ENCODE measurements at regions not wholly inside any gene's neighbourhood (a gene's known extent, or its start where the extent isn't known, plus 50 kb on each side); places are given as distances from the start of the nearest gene placed in this dataset.

- H3K27ac ChIP-seq (replicated peaks) = no peak overlapping the region
- no peaks in the 10 kb centered on the region for H3K27me3 ChIP-seq (ENCODE audit: insufficient read depth, poor library complexity, severe bottlenecking)
- no peak overlapping the region for H3K4me3 ChIP-seq (replicated peaks; ENCODE audit: insufficient read depth, low read length)
- DNase-seq (ENCODE audit: low read depth in 1 of 2, low spot score in 1 of 2) = no peak
- TF ChIP-seq REST (IDR thresholded peaks at IDR 0.05; ENCODE audit: insufficient replicate concordance, low read depth) = no peak
- TF ChIP-seq GABPA (IDR thresholded peaks at IDR 0.05; ENCODE audit: low read depth) = no peak
- TF ChIP-seq POLR2AphosphoS5 (IDR thresholded peaks at IDR 0.05; ENCODE audit: low read depth) = no peak
- TF ChIP-seq, protein P1, sequence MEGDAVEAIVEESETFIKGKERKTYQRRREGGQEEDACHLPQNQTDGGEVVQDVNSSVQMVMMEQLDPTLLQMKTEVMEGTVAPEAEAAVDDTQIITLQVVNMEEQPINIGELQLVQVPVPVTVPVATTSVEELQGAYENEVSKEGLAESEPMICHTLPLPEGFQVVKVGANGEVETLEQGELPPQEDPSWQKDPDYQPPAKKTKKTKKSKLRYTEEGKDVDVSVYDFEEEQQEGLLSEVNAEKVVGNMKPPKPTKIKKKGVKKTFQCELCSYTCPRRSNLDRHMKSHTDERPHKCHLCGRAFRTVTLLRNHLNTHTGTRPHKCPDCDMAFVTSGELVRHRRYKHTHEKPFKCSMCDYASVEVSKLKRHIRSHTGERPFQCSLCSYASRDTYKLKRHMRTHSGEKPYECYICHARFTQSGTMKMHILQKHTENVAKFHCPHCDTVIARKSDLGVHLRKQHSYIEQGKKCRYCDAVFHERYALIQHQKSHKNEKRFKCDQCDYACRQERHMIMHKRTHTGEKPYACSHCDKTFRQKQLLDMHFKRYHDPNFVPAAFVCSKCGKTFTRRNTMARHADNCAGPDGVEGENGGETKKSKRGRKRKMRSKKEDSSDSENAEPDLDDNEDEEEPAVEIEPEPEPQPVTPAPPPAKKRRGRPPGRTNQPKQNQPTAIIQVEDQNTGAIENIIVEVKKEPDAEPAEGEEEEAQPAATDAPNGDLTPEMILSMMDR (IDR thresholded peaks at IDR 0.05; ENCODE audit: insufficient read depth, low read length) = no peak
- TF ChIP-seq SPI1 (IDR thresholded peaks at IDR 0.05; ENCODE audit: borderline replicate concordance, low read depth) = no peak
These were observed 231.7 kb upstream of the PGRMC2 start for GRCh38 chr4:128519163-128519830.

- Histone ChIP-seq H3K27me3 (ENCODE audit: insufficient read depth, poor library complexity, severe bottlenecking) (no peaks in the 10 kb centered on the region), H3K4me3 (replicated peaks; ENCODE audit: insufficient read depth, low read length) (no peak overlapping the region), H3K27ac (replicated peaks) (no peak overlapping the region)
- TF ChIP-seq POLR2AphosphoS5 (IDR thresholded peaks at IDR 0.05; ENCODE audit: low read depth) (no peak), SPI1 (IDR thresholded peaks at IDR 0.05; ENCODE audit: borderline replicate concordance, low read depth) (no peak), GABPA (IDR thresholded peaks at IDR 0.05; ENCODE audit: low read depth) (no peak), REST (IDR thresholded peaks at IDR 0.05; ENCODE audit: insufficient replicate concordance, low read depth) (no peak)
- TF ChIP-seq, protein P1 (IDR thresholded peaks at IDR 0.05; ENCODE audit: insufficient read depth, low read length) = no peak
- DNase-seq (ENCODE audit: low read depth in 1 of 2, low spot score in 1 of 2) = peak; percentile 5 to 83
These were observed 230.3 kb upstream of the PGRMC2 start for GRCh38 chr4:128517739-128518510.

DNA sequence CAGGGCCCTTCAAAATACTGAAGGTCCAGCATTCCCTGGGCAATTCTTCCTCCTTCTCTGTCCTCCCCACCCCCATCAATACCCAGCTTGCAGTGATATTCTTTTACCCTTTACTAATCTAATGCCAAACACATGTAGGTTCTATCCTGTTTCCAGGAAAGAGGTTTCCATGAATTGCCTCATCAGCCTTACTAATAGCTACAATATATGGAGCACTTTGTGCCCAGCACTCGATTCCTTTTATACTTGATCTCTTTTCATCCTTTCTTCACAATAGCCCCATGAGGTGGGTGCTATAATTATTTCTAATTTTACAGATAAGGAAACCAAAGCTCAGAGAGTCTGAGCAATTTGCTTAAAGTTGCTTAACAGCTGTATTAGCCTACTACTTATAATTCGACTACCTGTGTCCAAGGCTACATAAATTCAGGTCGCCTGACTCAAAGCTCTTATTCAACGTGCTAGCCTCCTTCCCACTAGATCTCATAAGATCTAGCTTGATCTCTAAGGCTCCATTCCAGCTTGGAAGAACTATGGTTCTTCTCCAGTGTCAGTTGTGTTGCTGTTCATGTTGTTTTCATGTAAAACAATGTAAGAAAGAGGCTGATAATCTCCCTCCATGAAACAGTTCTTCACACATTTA, 229.6 kb upstream of the PGRMC2 start:
- H3K27ac ChIP-seq (replicated peaks) = no peak overlapping the region
- H3K4me3 ChIP-seq (replicated peaks; ENCODE audit: insufficient read depth, low read length) = no peak overlapping the region

More for the DNA sequence above, 229.6 kb upstream of the PGRMC2 start:
- H3K27me3 ChIP-seq (ENCODE audit: insufficient read depth, poor library complexity, severe bottlenecking) = no peaks in the 10 kb centered on the region
- TF ChIP-seq REST (IDR thresholded peaks at IDR 0.05; ENCODE audit: insufficient replicate concordance, low read depth) (no peak), GABPA (IDR thresholded peaks at IDR 0.05; ENCODE audit: low read depth) (no peak), POLR2AphosphoS5 (IDR thresholded peaks at IDR 0.05; ENCODE audit: low read depth) (no peak), SPI1 (IDR thresholded peaks at IDR 0.05; ENCODE audit: borderline replicate concordance, low read depth) (no peak)
- no peak for DNase-seq (ENCODE audit: low read depth in 1 of 2, low spot score in 1 of 2)
